H1 (cell line): ENCODE measurements at regions not wholly inside any gene's neighbourhood (a gene's known extent, or its start where the extent isn't known, plus 50 kb on each side); places are given as distances from the start of the nearest gene placed in this dataset.
A peak's percentile ranks its signal among the peaks of the same experiment; 100 is the strongest.

Source experiments
- CTCF ChIA-PET: fragments of 300-600 bp; sonication (Branson Sonifier 250); formaldehyde crosslinking; loops from one replicate; lab custom pipeline; 2021; ENCODE audit not compliant: partially characterized antibody; lab: Charles Lee
- POLR2A ChIA-PET: fragments of 300-600 bp; sonication (Branson Sonifier 250); formaldehyde crosslinking; loops from one replicate; lab custom pipeline; 2021; ENCODE audit warnings: inconsistent platforms; ENCODE audit not compliant: partially characterized antibody; lab: Charles Lee
- DNase-seq, 2 experiments: peaks; one replicate each; pipeline versions ENCODE4 v3.0.0 to v3.0.0-alpha.2; 2010 to 2022; ENCODE audit warnings: low spot score in 2 of 2, low read depth in 1 of 2, mixed read lengths in 1 of 2
- FAIRE-seq: peaks from 2 replicates; lab custom pipeline; 2011; peaks lifted over from hg19 to GRCh38; lab: Jason Lieb, UNC
- H2AFZ ChIP-seq: 2 replicates; pipeline ENCODE4 v1.8.1; 2012; ENCODE audit warnings: low read length, inconsistent platforms
- H2AK5ac ChIP-seq: 2 replicates; pipeline ENCODE4 v1.6.1; 2013; ENCODE audit warnings: low read depth, low read length
- H2BK120ac ChIP-seq: replicated peaks from 2 replicates; pipeline ENCODE3; 2013; ENCODE audit warnings: low read depth, low read length, inconsistent platforms
- H2BK12ac ChIP-seq: 2 replicates; pipeline ENCODE4 v1.6.1; 2013; ENCODE audit warnings: low read depth, low read length
- H2BK15ac ChIP-seq: 2 replicates; pipeline ENCODE4 v1.6.1; 2013; ENCODE audit warnings: low read length
- H2BK20ac ChIP-seq: 2 replicates; pipeline ENCODE4 v1.6.1; 2013; ENCODE audit warnings: low read length
- H2BK5ac ChIP-seq: 2 replicates; pipeline ENCODE4 v1.6.1; 2013; ENCODE audit warnings: low read depth, low read length
- H3K14ac ChIP-seq: 2 replicates; pipeline ENCODE4 v1.6.1; 2013; ENCODE audit warnings: inconsistent platforms; ENCODE audit not compliant: insufficient read length
- H3K18ac ChIP-seq: 2 replicates; pipeline ENCODE4 v1.6.1; 2013; ENCODE audit warnings: low read length; ENCODE audit errors: extremely low read depth
- H3K23ac ChIP-seq: 2 replicates; pipeline ENCODE4 v1.6.1; 2013; ENCODE audit warnings: inconsistent platforms; ENCODE audit not compliant: insufficient read length
- H3K23me2 ChIP-seq: 2 replicates; pipeline ENCODE4 v1.6.1; 2013; ENCODE audit warnings: low read depth, low read length
- H3K27ac ChIP-seq: 2 replicates; pipeline ENCODE4 v1.6.1; 2011; ENCODE audit warnings: low read depth, low read length, inconsistent platforms
- H3K27me3 ChIP-seq, 4 experiments: replicated peaks in 1 of 4; 1 replicate in 1 of 4; 2 replicates in 3 of 4; pipeline versions ENCODE4 v1.6.1 to v1.8.1; 2011 to 2013; ENCODE audit warnings: low read length in 3 of 4, mild to moderate bottlenecking in 3 of 4, inconsistent platforms in 2 of 4, mixed read lengths in 2 of 4, moderate library complexity in 1 of 4; ENCODE audit not compliant: control insufficient read depth in 3 of 4, insufficient read depth in 3 of 4; ENCODE audit errors: extremely low read depth in 1 of 4
- H3K36me3 ChIP-seq, 4 experiments: 2 replicates each; pipeline versions ENCODE4 v1.6.1 to v1.8.1; 2011 to 2013; ENCODE audit warnings: mild to moderate bottlenecking in 4 of 4, low read length in 3 of 4, moderate library complexity in 2 of 4, control low read depth in 1 of 4, inconsistent platforms in 1 of 4; ENCODE audit not compliant: insufficient read depth in 4 of 4, control insufficient read depth in 2 of 4
- H3K4ac ChIP-seq: replicated peaks from 2 replicates; pipeline ENCODE3; 2013; ENCODE audit warnings: low read length, low read depth, mixed read lengths, inconsistent platforms; ENCODE audit not compliant: insufficient read length
- H3K4me1 ChIP-seq, 4 experiments: replicated peaks in 1 of 4; 1 replicate in 1 of 4; 2 replicates in 3 of 4; pipeline versions ENCODE4 v1.6.1 to v1.8.1; 2011 to 2013; ENCODE audit warnings: low read length in 3 of 4, inconsistent platforms in 2 of 4, mixed read lengths in 1 of 4; ENCODE audit not compliant: insufficient read depth in 4 of 4, control insufficient read depth in 3 of 4
- H3K4me2 ChIP-seq, 2 experiments: 2 replicates each; pipeline versions ENCODE4 v1.6.1 to v1.8.1; 2011 to 2013; ENCODE audit warnings: low read depth in 2 of 2, low read length in 2 of 2, control low read depth in 1 of 2, inconsistent platforms in 1 of 2, mild to moderate bottlenecking in 1 of 2; ENCODE audit not compliant: insufficient read depth in 1 of 2
- H3K4me3 ChIP-seq, 4 experiments: fragments of 200-600, 300-600 bp in 1 of 4; sonication (generic), shearing (Covaris generic), sonication (Bioruptor Twin) in 1 of 4; 2 replicates each; pipeline versions ENCODE4 v1.5.1 to v1.8.1; 2011 to 2016; ENCODE audit warnings: low read length in 4 of 4, low read depth in 3 of 4, control low read depth in 2 of 4, inconsistent platforms in 2 of 4, mild to moderate bottlenecking in 2 of 4, mixed read lengths in 1 of 4, moderate library complexity in 1 of 4; ENCODE audit not compliant: insufficient read depth in 2 of 4; ENCODE audit errors: extremely low read depth in 1 of 4
- H3K56ac ChIP-seq: replicated peaks from 2 replicates; pipeline ENCODE3; 2013; ENCODE audit warnings: low read depth, mild to moderate bottlenecking, mixed read lengths, low read length, inconsistent platforms; ENCODE audit not compliant: insufficient read length
- H3K79me1 ChIP-seq: 2 replicates; pipeline ENCODE4 v1.6.1; 2013; ENCODE audit warnings: low read depth, low read length, control low read depth
- H3K79me2 ChIP-seq, 2 experiments: 2 replicates each; pipeline versions ENCODE4 v1.6.1 to v1.8.1; 2012 to 2013; ENCODE audit warnings: low read length in 2 of 2, mild to moderate bottlenecking in 2 of 2, inconsistent platforms in 1 of 2; ENCODE audit not compliant: insufficient read depth in 2 of 2, control insufficient read depth in 1 of 2
- H3K9ac ChIP-seq, 4 experiments: replicated peaks in 1 of 4; 1 replicate in 1 of 4; 2 replicates in 3 of 4; pipeline versions ENCODE4 v1.6.1 to v1.8.1; 2011 to 2013; ENCODE audit warnings: low read depth in 3 of 4, low read length in 3 of 4, control low read depth in 2 of 4, mild to moderate bottlenecking in 2 of 4, moderate library complexity in 2 of 4, inconsistent platforms in 1 of 4; ENCODE audit errors: extremely low read depth in 1 of 4
- H3K9me3 ChIP-seq, 2 experiments: 2 replicates each; pipeline versions ENCODE4 v1.6.1 to v1.8.1; 2012 to 2013; ENCODE audit warnings: mild to moderate bottlenecking in 2 of 2, moderate library complexity in 2 of 2, control low read depth in 1 of 2, inconsistent platforms in 1 of 2, low read depth in 1 of 2, low read length in 1 of 2, mixed read lengths in 1 of 2; ENCODE audit not compliant: insufficient read depth in 2 of 2
- H4K20me1 ChIP-seq, 2 experiments: replicated peaks in 1 of 2; 2 replicates each; pipeline versions ENCODE3 to v1.8.1; 2011 to 2013; ENCODE audit warnings: inconsistent platforms in 2 of 2, low read length in 2 of 2, mild to moderate bottlenecking in 1 of 2; ENCODE audit not compliant: insufficient read depth in 2 of 2, control insufficient read depth in 1 of 2
- H4K5ac ChIP-seq: 2 replicates; pipeline ENCODE4 v1.6.1; 2013; ENCODE audit warnings: low read length, low read depth, mixed read lengths, inconsistent platforms; ENCODE audit not compliant: insufficient read length
- H4K8ac ChIP-seq: 2 replicates; pipeline ENCODE4 v1.8.0; 2013; ENCODE audit warnings: mild to moderate bottlenecking, moderate library complexity, low read length, inconsistent platforms; ENCODE audit not compliant: insufficient read depth; ENCODE audit errors: extremely low read depth
- H4K91ac ChIP-seq: replicated peaks from 2 replicates; pipeline ENCODE3; 2013; ENCODE audit warnings: low read length, mixed read lengths, inconsistent platforms; ENCODE audit not compliant: insufficient read length
- ATF3 ChIP-seq: IDR thresholded peaks from 2 replicates; pipeline ENCODE4 v1.6.1; 2011; ENCODE audit warnings: low read depth, mild to moderate bottlenecking, low read length; ENCODE audit not compliant: insufficient read depth
- CBX8 ChIP-seq: fragments of 300-800, 300-1000 bp; sonication (generic); IDR thresholded peaks from 2 replicates; pipeline ENCODE4 v1.7.1; 2016; ENCODE audit warnings: low read depth, low read length, borderline replicate concordance
- NRF1 ChIP-seq: IDR thresholded peaks from 2 replicates; pipeline ENCODE4 v1.6.1; 2011; ENCODE audit warnings: mild to moderate bottlenecking, low read depth, low read length, improper control_type of control experiment
- RXRA ChIP-seq: IDR thresholded peaks from 2 replicates; pipeline ENCODE4 v1.6.1; 2011; ENCODE audit warnings: low read depth, mild to moderate bottlenecking, low read length, moderate library complexity; ENCODE audit not compliant: insufficient read depth
- SRF ChIP-seq: IDR thresholded peaks from 2 replicates; pipeline ENCODE4 v1.6.1; 2011; ENCODE audit warnings: mild to moderate bottlenecking, low read depth, low read length, moderate library complexity
- SUZ12 ChIP-seq: fragments of 200-600 bp; sonication (generic); IDR thresholded peaks from 2 replicates; pipeline ENCODE4 v1.6.1; 2012; ENCODE audit warnings: mild to moderate bottlenecking, inconsistent platforms, low read length, moderate library complexity, mixed read lengths
- TAF7 ChIP-seq: optimal IDR thresholded peaks from 2 replicates; pipeline ENCODE3; 2011; ENCODE audit warnings: low read depth, mild to moderate bottlenecking, inconsistent platforms, low read length, moderate library complexity, borderline replicate concordance
- TBP ChIP-seq: IDR thresholded peaks from 2 replicates; pipeline ENCODE4 v1.6.1; 2011; ENCODE audit warnings: low read depth, low read length, improper control_type of control experiment
- WGBS, 2 experiments: shearing (Covaris generic) in 1 of 2; methylation state at CpG; one replicate each; pipeline versions ENCODE4 v1.1.6 to v1.1.7; 2013 to 2015; ENCODE audit warnings: low lambda C conversion rate in 2 of 2, mixed read lengths in 2 of 2, inconsistent platforms in 1 of 2, low coverage in 1 of 2, missing lambda C conversion rate in 1 of 2; ENCODE audit not compliant: insufficient replicate concordance in 2 of 2, insufficient coverage in 1 of 2, insufficient read length in 1 of 2; ENCODE audit errors: extremely low coverage in 1 of 2, missing lambda C conversion rate in 1 of 2; 5-methylcytosine and 5-hydroxymethylcytosine counted together

- CTCF ChIA-PET, result no interaction called here
These were observed 144.0 kb upstream of the NPY start for GRCh38 chr7:24140001-24140400.

More at GRCh38 chr7:24140001-24140400, 144.0 kb upstream of the NPY start:
- no peak for TF ChIP-seq TBP
- TF ChIP-seq CBX8, result no peak
- TF ChIP-seq SRF, result no peak
- no peak for TF ChIP-seq SUZ12
- TF ChIP-seq TAF7, result no peak
- TF ChIP-seq ATF3, result no peak
- no peak for TF ChIP-seq RXRA
- TF ChIP-seq NRF1, result no peak
- H2BK12ac ChIP-seq, result no peak overlapping the region
- no peak for FAIRE-seq
- no peak overlapping the region for H3K56ac ChIP-seq
- no peak overlapping the region for H2BK20ac ChIP-seq
- WGBS, 2 experiments, result 84% methylated on average over 4 of the region's 4 CpGs; no CpG with 5 or more reads in 1 of the 2 experiments
- no peak overlapping the region for H3K18ac ChIP-seq
- no peaks in the 10 kb centered on the region for H3K4me1 ChIP-seq
- no peaks in the 10 kb centered on the region; the same call in 1 of the 2 replicates for H3K23me2 ChIP-seq
- no peak overlapping the region for H4K5ac ChIP-seq
- H3K9me3 ChIP-seq, result no peaks in the 10 kb centered on the region
- H3K79me1 ChIP-seq, result no peaks in the 10 kb centered on the region
- H3K4me3 ChIP-seq, result no peak overlapping the region
- H3K4ac ChIP-seq, result no peak overlapping the region
- no peak overlapping the region for H4K8ac ChIP-seq
- no peak overlapping the region for H2BK5ac ChIP-seq
- no peak overlapping the region for H4K91ac ChIP-seq
- no peak for DNase-seq
- no peak overlapping the region for H3K14ac ChIP-seq
- H3K9ac ChIP-seq, result no peak overlapping the region
- no peaks in the 10 kb centered on the region for H4K20me1 ChIP-seq
- H3K27me3 ChIP-seq, result no peaks in the 10 kb centered on the region
- H3K36me3 ChIP-seq, result no peaks in the 10 kb centered on the region
- no peak overlapping the region for H2AFZ ChIP-seq
- no peaks in the 10 kb centered on the region for H3K79me2 ChIP-seq
- no peak overlapping the region for H3K4me2 ChIP-seq
- no peak overlapping the region for H3K27ac ChIP-seq
- H2BK120ac ChIP-seq, result no peak overlapping the region
- peak overlapping the region; percentile 40; the same call in 1 of the 2 replicates for H2BK15ac ChIP-seq
- no peak overlapping the region for H3K23ac ChIP-seq
- no peak overlapping the region for H2AK5ac ChIP-seq
- POLR2A ChIA-PET, result no interaction called here
